SK-N-SH (cell line): ENCODE measurements at regions not wholly inside any gene's neighbourhood (a gene's known extent, or its start where the extent isn't known, plus 50 kb on each side); places are given as distances from the start of the nearest gene placed in this dataset.

Source experiments
- CTCF ChIA-PET: fragments of 300-600, 350-600 bp; formaldehyde crosslinking; extraction: SDS; loops from one replicate; lab custom pipeline; 2021; lab: Yijun Ruan, JAX
- POLR2A ChIA-PET: fragments of 350-600 bp; sonication (Branson Sonifier 250); formaldehyde crosslinking; extraction: SDS; loops from one replicate; lab custom pipeline; 2020; ENCODE audit warnings: antibody characterized with exemption, inconsistent platforms; lab: Yijun Ruan, JAX
- DNase-seq: peaks from one replicate; pipeline ENCODE4 v3.0.0; 2012
- H2AFZ ChIP-seq: fragments of 200-600 bp; sonication (generic); 2 replicates; pipeline ENCODE4 v1.8.1; 2016; ENCODE audit warnings: antibody characterized with exemption, mild to moderate bottlenecking, low read depth
- H3F3A ChIP-seq: fragments of 200-600 bp; sonication (generic); replicated peaks from 2 replicates; pipeline ENCODE3; 2016; ENCODE audit warnings: antibody characterized with exemption, mild to moderate bottlenecking; ENCODE audit not compliant: insufficient read depth
- H3K27ac ChIP-seq, 2 experiments: fragments of 200-500 bp in 1 of 2; fragments of 200-600 bp in 1 of 2; sonication (Bioruptor generic) in 1 of 2; sonication (generic), shearing (Covaris generic) in 1 of 2; 2 replicates each; pipeline versions ENCODE4 v1.5.1 to v1.6.1; 2014 to 2016; ENCODE audit warnings: low read depth in 2 of 2, inconsistent platforms in 1 of 2, low read length in 1 of 2, mild to moderate bottlenecking in 1 of 2, mixed read lengths in 1 of 2
- H3K27me3 ChIP-seq: fragments of 200-600 bp; sonication (generic), shearing (Covaris generic); 2 replicates; pipeline ENCODE4 v1.6.1; 2016; ENCODE audit warnings: mixed run types; ENCODE audit not compliant: insufficient read depth
- H3K36me3 ChIP-seq, 2 experiments: fragments of 200-500 bp in 1 of 2; fragments of 200-600 bp in 1 of 2; sonication (Bioruptor generic) in 1 of 2; sonication (generic) in 1 of 2; replicated peaks in 1 of 2; 2 replicates each; pipeline versions ENCODE3 to v1.5.1; 2014 to 2016; ENCODE audit warnings: low read length in 1 of 2, mild to moderate bottlenecking in 1 of 2; ENCODE audit not compliant: insufficient read depth in 2 of 2, control insufficient read depth in 1 of 2
- H3K4me1 ChIP-seq, 2 experiments: fragments of 200-500 bp in 1 of 2; fragments of 200-600 bp in 1 of 2; sonication (Bioruptor generic) in 1 of 2; sonication (generic), shearing (Covaris generic) in 1 of 2; 2 replicates each; pipeline versions ENCODE4 v1.5.1 to v1.6.1; 2014 to 2016; ENCODE audit warnings: low read depth in 1 of 2, low read length in 1 of 2, mixed run types in 1 of 2; ENCODE audit not compliant: insufficient read depth in 2 of 2, control insufficient read depth in 1 of 2
- H3K4me2 ChIP-seq: fragments of 200-600 bp; sonication (generic), shearing (Covaris generic); 2 replicates; pipeline ENCODE4 v1.6.1; 2017; ENCODE audit warnings: mixed run types
- H3K4me3 ChIP-seq, 2 experiments: fragments of 200-500 bp in 1 of 2; fragments of 200-600 bp in 1 of 2; sonication (Bioruptor generic) in 1 of 2; sonication (generic), shearing (Covaris generic) in 1 of 2; 2 replicates each; pipeline versions ENCODE4 v1.5.1 to v1.8.1; 2014 to 2016; ENCODE audit warnings: low read depth in 2 of 2, inconsistent platforms in 1 of 2, low read length in 1 of 2, mild to moderate bottlenecking in 1 of 2, mixed read lengths in 1 of 2, moderate library complexity in 1 of 2
- H3K79me2 ChIP-seq: fragments of 200-600 bp; sonication (generic); 2 replicates; pipeline ENCODE4 v1.8.1; 2017; ENCODE audit warnings: mild to moderate bottlenecking; ENCODE audit not compliant: insufficient read depth
- H3K9ac ChIP-seq: fragments of 200-600 bp; sonication (generic); 2 replicates; pipeline ENCODE4 v1.6.1; 2017; ENCODE audit warnings: mixed run types
- H3K9me2 ChIP-seq: fragments of 200-600 bp; sonication (generic); 2 replicates; pipeline ENCODE4 v1.6.1; 2017; ENCODE audit warnings: mixed run types
- H3K9me3 ChIP-seq: fragments of 200-600 bp; sonication (generic); 2 replicates; pipeline ENCODE4 v1.6.1; 2017; ENCODE audit warnings: mixed run types, mild to moderate bottlenecking, moderate library complexity
- H4K20me1 ChIP-seq: fragments of 200-600 bp; sonication (generic); 2 replicates; pipeline ENCODE4 v1.6.1; 2017; ENCODE audit warnings: mild to moderate bottlenecking, mixed run types; ENCODE audit not compliant: insufficient read depth
- CTCF ChIP-seq: fragments of 200-600 bp; sonication (generic); IDR thresholded peaks from 2 replicates; pipeline ENCODE4 v1.6.1; 2017; ENCODE audit warnings: antibody characterized with exemption, mild to moderate bottlenecking, moderate library complexity
- EP300 ChIP-seq, 2 experiments: IDR thresholded peaks; 2 replicates each; pipeline versions ENCODE4 v1.4.0 to v1.6.1; 2012; ENCODE audit warnings: borderline replicate concordance in 1 of 2, low read depth in 1 of 2, low read length in 1 of 2
- FOXM1 ChIP-seq: IDR thresholded peaks from 2 replicates; pipeline ENCODE4 v1.4.0; 2012; ENCODE audit warnings: low read depth, mild to moderate bottlenecking
- GABPA ChIP-seq: IDR thresholded peaks from 2 replicates; pipeline ENCODE4 v1.4.0; 2012; ENCODE audit warnings: low read depth, mild to moderate bottlenecking
- GATA2 ChIP-seq: sonication (generic); formaldehyde crosslinking; IDR thresholded peaks from 2 replicates; pipeline ENCODE4 v1.5.0; 2020; ENCODE audit warnings: mild to moderate bottlenecking, missing genetic modification reagents
- MXI1 ChIP-seq: IDR thresholded peaks from 2 replicates; pipeline ENCODE4 v1.6.1; 2012; ENCODE audit warnings: mild to moderate bottlenecking, low read depth, low read length, improper control_type of control experiment
- NFIC ChIP-seq: IDR thresholded peaks from 2 replicates; pipeline ENCODE4 v1.4.0; 2012; ENCODE audit warnings: borderline replicate concordance
- NRF1 ChIP-seq: IDR thresholded peaks from 2 replicates; pipeline ENCODE4 v1.6.1; 2012; ENCODE audit warnings: low read depth, mild to moderate bottlenecking, low read length
- POLR2AphosphoS5 ChIP-seq: IDR thresholded peaks from 2 replicates; pipeline ENCODE4 v1.6.1; 2012; ENCODE audit warnings: low read depth, low read length
- RAD21 ChIP-seq: IDR thresholded peaks from 2 replicates; pipeline ENCODE4 v1.6.1; 2012; ENCODE audit warnings: mild to moderate bottlenecking, low read length
- RFX5 ChIP-seq: IDR thresholded peaks from 2 replicates; pipeline ENCODE4 v1.6.1; 2012; ENCODE audit warnings: mild to moderate bottlenecking, improper control_type of control experiment, low read length
- RXRA ChIP-seq: IDR thresholded peaks from 2 replicates; pipeline ENCODE4 v1.4.0; 2012; ENCODE audit warnings: low read depth, mild to moderate bottlenecking, borderline replicate concordance
- TCF12 ChIP-seq: IDR thresholded peaks from 2 replicates; pipeline ENCODE4 v1.4.0; 2012
- USF2 ChIP-seq: fragments of 150-350 bp; IDR thresholded peaks from 2 replicates; pipeline ENCODE4 v1.6.1; 2017; ENCODE audit warnings: antibody characterized with exemption, low read length, low read depth, borderline replicate concordance
- YY1 ChIP-seq: IDR thresholded peaks from 2 replicates; pipeline ENCODE4 v1.4.0; 2012; ENCODE audit warnings: low read depth, mild to moderate bottlenecking
- ZBTB33 ChIP-seq: IDR thresholded peaks from 2 replicates; pipeline ENCODE4 v1.4.0; 2012; ENCODE audit warnings: low read depth, borderline replicate concordance
- WGBS: methylation state at CpG from one replicate; pipeline ENCODE4 v1.1.6; 2017; ENCODE audit warnings: low lambda C conversion rate; 5-methylcytosine and 5-hydroxymethylcytosine counted together

- no peaks in the 10 kb centered on the region for H3K36me3 ChIP-seq
- no peak overlapping the region for H3K27ac ChIP-seq
- TF ChIP-seq RXRA (no peak), GABPA (no peak), RAD21 (no peak), FOXM1 (no peak), CTCF (no peak), YY1 (no peak), EP300 (IDR thresholded peaks at IDR 0.05; ENCODE audit: borderline replicate concordance in 1 of 2, low read depth in 1 of 2, low read length in 1 of 2) (no peak), MXI1 (no peak), TCF12 (no peak), RFX5 (no peak), ZBTB33 (no peak), POLR2AphosphoS5 (no peak), USF2 (no peak), GATA2 (CRISPR knock-in tag) (no peak), NFIC (no peak), NRF1 (no peak)
- TF ChIP-seq, all 33 proteins: peak for 0
- H3K9me2 ChIP-seq = no peaks in the 10 kb centered on the region
- no peaks in the 10 kb centered on the region for H3F3A ChIP-seq
- H3K4me2 ChIP-seq = no peak overlapping the region
- ChIA-PET POLR2A (no interaction called here), CTCF (no interaction called here)
- no peak for DNase-seq
- no peak overlapping the region for H3K4me3 ChIP-seq
- H3K4me1 ChIP-seq = no peaks in the 10 kb centered on the region
- H3K27me3 ChIP-seq = no peaks in the 10 kb centered on the region
- H4K20me1 ChIP-seq = no peaks in the 10 kb centered on the region
- H3K9ac ChIP-seq = no peak overlapping the region
- H3K9me3 ChIP-seq = no peaks in the 10 kb centered on the region
- H3K79me2 ChIP-seq = no peaks in the 10 kb centered on the region
- H2AFZ ChIP-seq = no peak overlapping the region
- 6% methylated on average over 3 of the region's 5 CpGs for WGBS
Observed at GRCh38 chr3:89947337-89947954, 840.0 kb downstream of the EPHA3 start.
